OCI-LY7 (cell line): ENCODE measurements at regions not wholly inside any gene's neighbourhood (a gene's known extent, or its start where the extent isn't known, plus 50 kb on each side); places are given as distances from the start of the nearest gene placed in this dataset.
"Not testable (repeated sequence)": the region's sequence is repeated elsewhere in the genome, so short reads cannot be mapped to it uniquely, and the experiment has no call there.

Experiments used
- EZH2phosphoT487 ChIP-seq: fragments of 200-600 bp; sonication (generic); IDR thresholded peaks from 2 replicates; pipeline ENCODE4 v1.6.1; 2018; ENCODE audit warnings: low read depth, borderline replicate concordance, mild to moderate bottlenecking, mixed run types, antibody characterized with exemption, low read length, moderate library complexity, mixed read lengths
- TF ChIP-seq, protein P1 (sequence below): fragments of 200-600 bp; sonication (generic); conservative IDR thresholded peaks from 2 replicates; pipeline ENCODE4 v1.5.1; 2014; ENCODE audit warnings: mild to moderate bottlenecking, antibody characterized with exemption, low read length, moderate library complexity, mixed read lengths

DNA sequence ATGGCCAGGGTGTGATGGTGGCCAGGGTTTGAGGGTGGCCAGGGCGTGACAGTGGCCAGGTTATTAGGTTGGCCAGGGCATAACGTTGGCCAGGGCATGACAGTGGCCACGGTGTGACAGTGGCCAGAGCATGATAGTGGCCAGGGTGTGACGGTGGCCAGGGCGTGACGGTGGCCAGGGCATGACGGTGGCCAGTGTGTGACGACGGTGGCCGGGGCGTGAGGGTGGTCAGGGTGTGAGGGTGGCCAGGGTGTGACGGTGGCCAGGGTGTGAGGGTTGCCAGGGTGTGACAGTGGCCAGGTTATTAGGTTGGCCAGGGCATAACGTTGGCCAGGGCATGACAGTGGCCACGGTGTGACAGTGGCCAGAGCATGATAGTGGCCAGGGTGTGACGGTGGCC is 642.8 kb downstream of the TBC1D22A start:
- not testable (repeated sequence) for TF ChIP-seq EZH2phosphoT487
- TF ChIP-seq, protein P1, sequence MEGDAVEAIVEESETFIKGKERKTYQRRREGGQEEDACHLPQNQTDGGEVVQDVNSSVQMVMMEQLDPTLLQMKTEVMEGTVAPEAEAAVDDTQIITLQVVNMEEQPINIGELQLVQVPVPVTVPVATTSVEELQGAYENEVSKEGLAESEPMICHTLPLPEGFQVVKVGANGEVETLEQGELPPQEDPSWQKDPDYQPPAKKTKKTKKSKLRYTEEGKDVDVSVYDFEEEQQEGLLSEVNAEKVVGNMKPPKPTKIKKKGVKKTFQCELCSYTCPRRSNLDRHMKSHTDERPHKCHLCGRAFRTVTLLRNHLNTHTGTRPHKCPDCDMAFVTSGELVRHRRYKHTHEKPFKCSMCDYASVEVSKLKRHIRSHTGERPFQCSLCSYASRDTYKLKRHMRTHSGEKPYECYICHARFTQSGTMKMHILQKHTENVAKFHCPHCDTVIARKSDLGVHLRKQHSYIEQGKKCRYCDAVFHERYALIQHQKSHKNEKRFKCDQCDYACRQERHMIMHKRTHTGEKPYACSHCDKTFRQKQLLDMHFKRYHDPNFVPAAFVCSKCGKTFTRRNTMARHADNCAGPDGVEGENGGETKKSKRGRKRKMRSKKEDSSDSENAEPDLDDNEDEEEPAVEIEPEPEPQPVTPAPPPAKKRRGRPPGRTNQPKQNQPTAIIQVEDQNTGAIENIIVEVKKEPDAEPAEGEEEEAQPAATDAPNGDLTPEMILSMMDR: not testable (repeated sequence)
